K562 (cell line): ENCODE measurements at regions not wholly inside any gene's neighbourhood (a gene's known extent, or its start where the extent isn't known, plus 50 kb on each side); places are given as distances from the start of the nearest gene placed in this dataset.

Source experiments
- ARID1B ChIP-seq: fragments of 450-650 bp; IDR thresholded peaks from 2 replicates; pipeline ENCODE4 v1.6.1; 2016; ENCODE audit warnings: antibody characterized with exemption, mild to moderate bottlenecking, inconsistent platforms
- DPF2 ChIP-seq: fragments of 450-650 bp; IDR thresholded peaks from 2 replicates; pipeline ENCODE4 v1.6.1; 2016
- HEY1 ChIP-seq: fragments of 250-450 bp; sonication (Bioruptor Pico); IDR thresholded peaks from 2 replicates; pipeline ENCODE4 v1.5.0; 2020; ENCODE audit warnings: mild to moderate bottlenecking, moderate library complexity, borderline replicate concordance
- REST ChIP-seq, 2 experiments: fragments of 450-650 bp; formaldehyde crosslinking in 1 of 2; IDR thresholded peaks; 2 replicates each; pipeline versions ENCODE4 v1.4.0 to v1.6.1; 2014 to 2020; ENCODE audit warnings: mild to moderate bottlenecking in 2 of 2, borderline replicate concordance in 1 of 2, low read depth in 1 of 2
- ZBTB33 ChIP-seq: sonication (generic); formaldehyde crosslinking; IDR thresholded peaks from 2 replicates; pipeline ENCODE4 v1.8.1; 2023; ENCODE audit warnings: mild to moderate bottlenecking, missing genetic modification reagents
- TF ChIP-seq, protein P1 (sequence below): sonication (generic); formaldehyde crosslinking; IDR thresholded peaks from 2 replicates; pipeline ENCODE4 v1.8.0; 2022; ENCODE audit warnings: mild to moderate bottlenecking, missing genetic modification reagents

GRCh38 chr4:135114079-135114478, 912.5 kb upstream of the PABPC4L start (continued):
- TF ChIP-seq REST (IDR thresholded peaks at IDR 0.05; ENCODE audit: borderline replicate concordance) (no peak), REST (CRISPR knock-in tag; IDR thresholded peaks at IDR 0.05; ENCODE audit: low read depth) (no peak), ZBTB33 (no peak), HEY1 (CRISPR knock-in tag) (no peak), ARID1B (no peak), DPF2 (no peak)
- TF ChIP-seq, protein P1, sequence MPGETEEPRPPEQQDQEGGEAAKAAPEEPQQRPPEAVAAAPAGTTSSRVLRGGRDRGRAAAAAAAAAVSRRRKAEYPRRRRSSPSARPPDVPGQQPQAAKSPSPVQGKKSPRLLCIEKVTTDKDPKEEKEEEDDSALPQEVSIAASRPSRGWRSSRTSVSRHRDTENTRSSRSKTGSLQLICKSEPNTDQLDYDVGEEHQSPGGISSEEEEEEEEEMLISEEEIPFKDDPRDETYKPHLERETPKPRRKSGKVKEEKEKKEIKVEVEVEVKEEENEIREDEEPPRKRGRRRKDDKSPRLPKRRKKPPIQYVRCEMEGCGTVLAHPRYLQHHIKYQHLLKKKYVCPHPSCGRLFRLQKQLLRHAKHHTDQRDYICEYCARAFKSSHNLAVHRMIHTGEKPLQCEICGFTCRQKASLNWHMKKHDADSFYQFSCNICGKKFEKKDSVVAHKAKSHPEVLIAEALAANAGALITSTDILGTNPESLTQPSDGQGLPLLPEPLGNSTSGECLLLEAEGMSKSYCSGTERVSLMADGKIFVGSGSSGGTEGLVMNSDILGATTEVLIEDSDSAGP, result no peak
